DND-41 (cell line): ENCODE measurements at regions not wholly inside any gene's neighbourhood (a gene's known extent, or its start where the extent isn't known, plus 50 kb on each side); places are given as distances from the start of the nearest gene placed in this dataset.

Source experiments
- EZH2 ChIP-seq: IDR thresholded peaks from 3 replicates; pipeline ENCODE4 v1.6.1; 2012; ENCODE audit warnings: borderline replicate concordance, low read depth, mild to moderate bottlenecking, moderate library complexity, low read length, inconsistent platforms; ENCODE audit not compliant: severe bottlenecking
- TF ChIP-seq, protein P1 (sequence below): IDR thresholded peaks from 2 replicates; pipeline ENCODE4 v1.5.1; 2012; ENCODE audit warnings: borderline replicate concordance, low read length, moderate library complexity, mild to moderate bottlenecking; ENCODE audit not compliant: poor library complexity, severe bottlenecking; ENCODE audit errors: extremely low read depth

DNA sequence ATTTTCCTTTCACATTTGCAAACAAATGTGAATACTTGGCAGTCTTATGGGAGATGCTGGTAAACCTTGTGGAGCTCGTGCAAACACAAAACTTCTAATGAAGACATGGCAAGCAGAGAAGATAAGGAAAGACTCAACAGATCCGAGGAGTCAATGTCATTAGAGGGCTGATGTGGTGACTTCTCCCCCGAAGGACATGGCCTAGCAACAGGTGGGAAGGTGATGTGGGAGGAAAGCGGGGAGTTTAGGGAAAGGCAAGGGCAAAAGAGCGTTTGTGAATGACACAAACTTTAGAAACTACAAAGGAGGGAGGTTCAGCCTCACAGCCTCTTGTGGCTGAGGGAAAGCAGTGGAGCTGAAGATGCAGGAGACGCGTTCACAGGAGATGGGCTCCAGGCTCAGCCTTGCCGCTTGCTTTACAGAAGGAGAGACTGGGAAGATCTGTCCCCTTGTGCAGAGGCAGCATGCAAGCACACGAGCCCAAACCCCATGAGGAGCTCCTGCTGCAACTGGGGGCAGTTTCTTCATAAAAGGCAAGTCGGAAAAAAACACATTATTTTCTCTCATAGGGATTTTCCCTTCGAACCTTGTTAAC is 86.6 kb downstream of the SOWAHC start:
- TF ChIP-seq, protein P1, sequence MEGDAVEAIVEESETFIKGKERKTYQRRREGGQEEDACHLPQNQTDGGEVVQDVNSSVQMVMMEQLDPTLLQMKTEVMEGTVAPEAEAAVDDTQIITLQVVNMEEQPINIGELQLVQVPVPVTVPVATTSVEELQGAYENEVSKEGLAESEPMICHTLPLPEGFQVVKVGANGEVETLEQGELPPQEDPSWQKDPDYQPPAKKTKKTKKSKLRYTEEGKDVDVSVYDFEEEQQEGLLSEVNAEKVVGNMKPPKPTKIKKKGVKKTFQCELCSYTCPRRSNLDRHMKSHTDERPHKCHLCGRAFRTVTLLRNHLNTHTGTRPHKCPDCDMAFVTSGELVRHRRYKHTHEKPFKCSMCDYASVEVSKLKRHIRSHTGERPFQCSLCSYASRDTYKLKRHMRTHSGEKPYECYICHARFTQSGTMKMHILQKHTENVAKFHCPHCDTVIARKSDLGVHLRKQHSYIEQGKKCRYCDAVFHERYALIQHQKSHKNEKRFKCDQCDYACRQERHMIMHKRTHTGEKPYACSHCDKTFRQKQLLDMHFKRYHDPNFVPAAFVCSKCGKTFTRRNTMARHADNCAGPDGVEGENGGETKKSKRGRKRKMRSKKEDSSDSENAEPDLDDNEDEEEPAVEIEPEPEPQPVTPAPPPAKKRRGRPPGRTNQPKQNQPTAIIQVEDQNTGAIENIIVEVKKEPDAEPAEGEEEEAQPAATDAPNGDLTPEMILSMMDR: no peak
- no peak for TF ChIP-seq EZH2
